Liver (tissue), 8 donors: ENCODE measurements at regions not wholly inside any gene's neighbourhood (a gene's known extent, or its start where the extent isn't known, plus 50 kb on each side); places are given as distances from the start of the nearest gene placed in this dataset.

Experiments used
- DNase-seq: peaks from one replicate; pipeline ENCODE4 v3.0.0-alpha.2; 2017; ENCODE audit warnings: low spot score
- H3K27ac ChIP-seq, 2 donors: one replicate each; pipeline ENCODE4 v1.7.0; 2013; ENCODE audit warnings: inconsistent platforms in 2 of 2, low read length in 2 of 2, control low read depth in 1 of 2, low read depth in 1 of 2, mild to moderate bottlenecking in 1 of 2
- H3K27me3 ChIP-seq, 4 donors: one replicate each; pipeline versions ENCODE4 v1.6.1 to v1.7.0; 2013; ENCODE audit warnings: low read length in 3 of 4, inconsistent platforms in 1 of 4, mild to moderate bottlenecking in 1 of 4, moderate library complexity in 1 of 4; ENCODE audit not compliant: control insufficient read depth in 4 of 4, insufficient read depth in 4 of 4
- H3K36me3 ChIP-seq, 4 donors: one replicate each; pipeline versions ENCODE4 v1.6.1 to v1.7.0; 2013; ENCODE audit warnings: low read length in 3 of 4, mild to moderate bottlenecking in 3 of 4, low read depth in 1 of 4, moderate library complexity in 1 of 4; ENCODE audit not compliant: control insufficient read depth in 4 of 4, insufficient read depth in 3 of 4
- H3K4me1 ChIP-seq, 4 donors: one replicate each; pipeline versions ENCODE4 v1.6.1 to v1.7.0; 2013; ENCODE audit warnings: low read length in 3 of 4, mild to moderate bottlenecking in 3 of 4, moderate library complexity in 1 of 4; ENCODE audit not compliant: control insufficient read depth in 4 of 4, insufficient read depth in 4 of 4
- H3K4me3 ChIP-seq, 3 donors: one replicate each; pipeline versions ENCODE4 v1.6.1 to v1.7.0; 2013; ENCODE audit warnings: low read length in 3 of 3, control low read depth in 1 of 3, low read depth in 1 of 3, mild to moderate bottlenecking in 1 of 3
- H3K9ac ChIP-seq, 2 donors: one replicate each; pipeline ENCODE4 v1.7.0; 2013; ENCODE audit warnings: low read length in 2 of 2, mild to moderate bottlenecking in 2 of 2, moderate library complexity in 2 of 2, control low read depth in 1 of 2, low read depth in 1 of 2
- H3K9me3 ChIP-seq, 4 donors: one replicate each; pipeline versions ENCODE4 v1.6.1 to v1.7.0; 2013; ENCODE audit warnings: low read length in 3 of 4; ENCODE audit not compliant: control insufficient read depth in 4 of 4
- CTCF ChIP-seq: fragments of 150-350 bp; IDR thresholded peaks from 2 replicates; pipeline ENCODE4 v1.5.1; 2017; ENCODE audit warnings: improper control_type of control experiment, low read depth, low read length; ENCODE audit not compliant: missing input control
- EGR1 ChIP-seq, 2 donors: IDR thresholded peaks; 2 replicates each; pipeline ENCODE4 v1.6.1; 2016 to 2018; ENCODE audit warnings: antibody characterized with exemption in 2 of 2, low read depth in 2 of 2
- FOXA1 ChIP-seq: IDR thresholded peaks from 2 replicates; pipeline ENCODE4 v1.6.1; 2016; ENCODE audit warnings: antibody characterized with exemption
- FOXA2 ChIP-seq: IDR thresholded peaks from 2 replicates; pipeline ENCODE4 v1.6.1; 2016; ENCODE audit warnings: antibody characterized with exemption
- GABPA ChIP-seq, 2 donors: IDR thresholded peaks in 1 of 2; conservative IDR thresholded peaks in 1 of 2; 2 replicates each; pipeline ENCODE4 v1.6.1; 2016; ENCODE audit warnings: antibody characterized with exemption in 2 of 2, mild to moderate bottlenecking in 1 of 2, moderate library complexity in 1 of 2
- HNF4A ChIP-seq, 2 donors: conservative IDR thresholded peaks; 2 replicates each; pipeline ENCODE4 v1.6.1; 2016; ENCODE audit warnings: antibody characterized with exemption in 2 of 2, mild to moderate bottlenecking in 2 of 2
- JUND ChIP-seq, 2 donors: IDR thresholded peaks; 2 replicates each; pipeline ENCODE4 v1.6.1; 2016; ENCODE audit warnings: antibody characterized with exemption in 2 of 2
- NR2F2 ChIP-seq: IDR thresholded peaks from 2 replicates; pipeline ENCODE4 v1.6.1; 2016; ENCODE audit warnings: antibody characterized with exemption
- RAD21 ChIP-seq, 2 donors: IDR thresholded peaks; 2 replicates each; pipeline ENCODE4 v1.6.1; 2016; ENCODE audit warnings: antibody characterized with exemption in 2 of 2, mild to moderate bottlenecking in 2 of 2
- REST ChIP-seq: IDR thresholded peaks from 2 replicates; pipeline ENCODE4 v1.6.1; 2016; ENCODE audit warnings: antibody characterized with exemption, mild to moderate bottlenecking
- RXRA ChIP-seq, 2 donors: IDR thresholded peaks; 2 replicates each; pipeline ENCODE4 v1.6.1; 2017 to 2018; ENCODE audit warnings: antibody characterized with exemption in 2 of 2, mild to moderate bottlenecking in 1 of 2
- TAF1 ChIP-seq: conservative IDR thresholded peaks from 2 replicates; pipeline ENCODE4 v1.6.1; 2016; ENCODE audit warnings: antibody characterized with exemption, mild to moderate bottlenecking
- YY1 ChIP-seq: IDR thresholded peaks from 2 replicates; pipeline ENCODE4 v1.6.1; 2016; ENCODE audit warnings: antibody characterized with exemption, mild to moderate bottlenecking
- ZBTB33 ChIP-seq: IDR thresholded peaks from 2 replicates; pipeline ENCODE4 v1.6.1; 2016; ENCODE audit warnings: antibody characterized with exemption
- WGBS: extraction: QIAGEN DNeasy Blood & Tissue Kit; methylation state at CpG from one replicate; pipeline ENCODE4 v1.1.7; 2013; 5-methylcytosine and 5-hydroxymethylcytosine counted together
- TF ChIP-seq, protein P1 (sequence below): IDR thresholded peaks from 2 replicates; pipeline ENCODE4 v1.6.1; 2016; ENCODE audit warnings: antibody characterized with exemption
- donor health status: healthy.
- donor health status: healthy.
- donor health status: healthy.
- donor health status: healthy.
- donor health status: healthy.

DNA sequence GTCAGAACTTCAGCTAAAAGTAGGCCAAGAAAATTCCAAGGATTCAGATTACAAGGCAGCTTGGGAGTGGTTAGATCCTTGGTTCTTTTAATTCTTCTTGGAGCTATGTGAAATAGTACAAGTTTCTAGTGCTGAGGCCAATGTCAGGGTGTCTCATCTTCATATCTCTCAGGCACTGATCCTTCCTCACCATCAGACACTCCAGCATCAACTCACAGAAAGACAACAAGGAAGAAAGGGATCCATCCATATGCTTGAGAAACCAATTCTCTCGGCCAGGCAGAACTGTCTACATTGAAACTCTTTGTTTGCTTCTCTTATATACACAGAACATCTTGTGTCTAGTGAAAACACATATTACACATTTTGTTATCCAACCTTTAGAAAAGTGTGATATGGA is 362.1 kb upstream of the CCNH start:
- H3K4me3 ChIP-seq, result no peak overlapping the region
- no peak overlapping the region for H3K9ac ChIP-seq
- no peaks in the 10 kb centered on the region for H3K36me3 ChIP-seq
- DNase-seq, result no peak
- no peaks in the 10 kb centered on the region for H3K4me1 ChIP-seq
- no peak for TF ChIP-seq EGR1 (IDR thresholded peaks at IDR 0.05; ENCODE audit: low read depth in 2 of 2)
- no peak for TF ChIP-seq NR2F2
- no peak for TF ChIP-seq TAF1
- TF ChIP-seq RAD21 (IDR thresholded peaks at IDR 0.05), result no peak
- TF ChIP-seq RXRA (IDR thresholded peaks at IDR 0.05), result no peak
- no peak for TF ChIP-seq ZBTB33
- no peak for TF ChIP-seq FOXA1
- no peak for TF ChIP-seq HNF4A (conservative IDR thresholded peaks at IDR 0.05)
- no peak for TF ChIP-seq JUND (IDR thresholded peaks at IDR 0.05)
- TF ChIP-seq FOXA2, result no peak
- TF ChIP-seq GABPA (IDR thresholded peaks at IDR 0.05 in 1 of 2, conservative IDR thresholded peaks at IDR 0.05 in 1 of 2), result no peak
- TF ChIP-seq REST, result no peak
- TF ChIP-seq, protein P1, sequence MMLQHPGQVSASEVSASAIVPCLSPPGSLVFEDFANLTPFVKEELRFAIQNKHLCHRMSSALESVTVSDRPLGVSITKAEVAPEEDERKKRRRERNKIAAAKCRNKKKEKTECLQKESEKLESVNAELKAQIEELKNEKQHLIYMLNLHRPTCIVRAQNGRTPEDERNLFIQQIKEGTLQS, result no peak
- TF ChIP-seq YY1, result no peak
- no peak for TF ChIP-seq CTCF
- peaks cover 0 to 11% (median 0%) of the 10 kb centered on the region in 4 donors for H3K27me3 ChIP-seq
- H3K9me3 ChIP-seq, result no peaks in the 10 kb centered on the region
- no peak overlapping the region for H3K27ac ChIP-seq
- WGBS, result 83% methylated on average over 1 of the region's 1 CpG

DNA sequence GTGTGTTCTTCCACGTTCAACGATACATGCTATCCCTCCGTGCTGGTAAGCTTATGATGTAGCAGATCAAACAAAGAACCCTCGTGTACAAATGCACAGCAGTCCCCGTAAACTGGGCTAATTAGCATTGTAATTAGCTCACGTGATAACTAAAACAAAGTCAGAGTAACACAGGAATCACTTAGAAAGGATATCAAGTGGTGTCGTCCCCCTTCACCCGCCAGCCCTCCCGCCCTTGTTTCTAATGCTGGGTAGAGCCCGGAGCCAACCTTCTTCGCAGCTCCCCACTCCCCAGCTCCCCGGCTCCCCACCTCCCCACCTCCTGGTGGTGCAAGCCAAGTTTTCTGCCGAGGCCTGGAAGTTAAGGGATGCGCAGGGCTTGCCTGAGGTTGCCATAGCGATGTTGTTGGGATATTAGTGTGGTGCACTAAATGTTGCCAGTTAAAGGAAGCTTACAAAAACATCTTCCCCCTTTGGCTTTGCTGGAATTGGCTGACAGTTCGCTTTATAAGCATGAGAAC is 357.9 kb upstream of the CCNH start:
- Histone ChIP-seq H3K36me3 (no peaks in the 10 kb centered on the region), H3K27me3 (peaks cover 0 to 11% (median 1%) of the 10 kb centered on the region in 4 donors), H3K9me3 (no peaks in the 10 kb centered on the region), H3K4me3 (no peak overlapping the region), H3K27ac (no peak overlapping the region), H3K9ac (no peak overlapping the region), H3K4me1 (no peaks in the 10 kb centered on the region)
- TF ChIP-seq CTCF (no peak), NR2F2 (no peak)
- 24% methylated on average over 16 of the region's 16 CpGs for WGBS
- DNase-seq, result no peak
